ENCODE measurements at regions not wholly inside any gene's neighbourhood (a gene's known extent, or its start where the extent isn't known, plus 50 kb on each side); places are given as distances from the start of the nearest gene placed in this dataset.
"Not testable (repeated sequence)": the region's sequence is repeated elsewhere in the genome, so short reads cannot be mapped to it uniquely, and the experiment has no call there.

DNA sequence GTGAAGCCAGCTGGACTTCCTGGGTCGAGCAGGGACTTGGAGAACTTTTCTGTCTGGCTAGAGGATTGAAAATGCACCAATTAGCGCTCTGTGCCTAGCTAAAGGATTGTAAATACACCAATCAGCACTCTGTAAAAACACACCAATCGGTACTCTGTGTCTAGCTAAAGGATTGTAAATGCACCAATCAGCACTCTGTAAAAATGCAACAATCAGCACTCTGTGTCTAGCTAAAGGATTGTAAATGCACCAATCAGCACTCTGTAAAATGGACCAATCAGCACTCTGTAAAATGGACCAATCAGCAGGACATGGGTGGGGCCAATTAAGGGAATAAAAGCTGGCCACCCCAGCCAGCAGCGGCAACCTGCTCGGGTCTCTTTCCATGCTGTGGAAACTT is 97.3 kb upstream of the GALNT15 start:
- DNase-seq, result not testable (repeated sequence)

DNA sequence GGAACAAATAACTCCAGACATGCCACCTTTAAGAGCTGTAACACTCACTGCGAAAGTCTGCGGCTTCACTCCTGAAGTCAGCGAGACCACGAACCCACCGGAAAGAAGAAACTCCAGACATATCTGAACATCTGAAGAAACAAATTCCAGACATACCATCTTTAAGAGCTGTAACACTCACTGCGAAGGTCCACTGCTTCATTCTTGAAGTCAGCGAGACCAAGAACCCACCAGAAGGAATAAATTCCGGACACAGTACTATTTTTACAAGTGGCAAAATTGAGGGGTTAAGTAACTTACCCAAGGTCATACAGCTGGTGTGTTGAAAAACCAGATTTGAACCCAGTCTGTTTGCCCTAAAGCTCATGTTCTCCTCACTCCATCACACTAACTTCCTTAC is 96.8 kb upstream of the GALNT15 start:
- DNase-seq, result not testable (repeated sequence)

DNA sequence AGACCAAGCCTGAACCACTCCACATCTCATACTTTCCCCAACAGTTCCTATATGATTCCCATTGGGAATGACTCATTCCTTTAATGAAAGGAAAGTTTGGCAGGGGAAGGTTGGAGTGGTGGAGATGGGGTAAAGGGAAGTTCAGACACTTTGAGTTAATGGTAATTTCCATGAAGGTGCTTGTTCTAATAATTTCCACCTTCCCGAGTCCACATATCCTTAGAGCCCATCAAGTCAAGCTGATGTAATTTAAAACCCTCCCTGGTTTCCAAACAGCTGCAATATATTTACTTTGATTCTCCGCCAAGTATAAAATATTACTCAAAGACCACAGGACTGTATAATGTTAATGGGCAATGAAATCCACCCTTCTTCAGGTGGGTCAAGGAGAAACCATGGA is 95.0 kb upstream of the GALNT15 start:
- DNase-seq, result no peak

DNA sequence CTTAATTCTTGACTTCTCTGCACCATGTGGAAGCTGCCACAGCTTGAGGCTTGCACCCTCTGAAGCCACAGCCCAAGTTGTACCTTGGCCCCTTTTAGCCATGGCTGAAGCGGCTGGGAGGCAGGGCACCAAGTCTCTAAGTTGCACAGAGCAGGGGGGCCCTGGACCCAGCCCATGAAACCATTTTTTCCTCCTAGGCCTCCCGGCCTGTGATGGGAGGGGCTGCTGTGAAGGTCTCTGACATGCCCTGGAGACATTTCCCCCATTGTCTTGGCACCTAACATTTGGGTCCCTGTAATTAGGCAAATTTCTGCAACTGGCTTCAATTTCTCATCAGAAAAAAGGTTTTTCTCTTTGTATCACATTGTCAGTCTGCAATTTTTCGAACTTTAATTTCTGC is 92.8 kb upstream of the GALNT15 start:
- no peak for DNase-seq

DNA sequence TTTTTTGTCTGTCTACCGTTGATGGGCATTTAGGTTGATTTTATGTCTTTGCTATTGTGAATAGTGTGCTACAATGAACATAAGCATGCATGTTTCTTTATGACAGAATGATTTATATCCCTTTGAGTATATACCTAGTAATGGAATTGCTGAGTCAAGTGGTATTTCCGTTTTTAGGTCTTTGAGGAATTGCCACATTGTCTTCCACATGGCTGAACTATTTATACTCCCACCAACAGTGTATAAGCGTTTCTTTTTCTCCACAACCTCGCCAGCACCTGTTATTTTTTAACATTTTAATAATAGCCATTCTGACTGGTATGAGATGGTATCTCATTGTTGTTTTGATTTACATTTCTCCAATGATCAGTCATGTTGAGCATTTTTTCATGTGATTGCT is 89.6 kb upstream of the GALNT15 start:
- DNase-seq, result no peak

DNA sequence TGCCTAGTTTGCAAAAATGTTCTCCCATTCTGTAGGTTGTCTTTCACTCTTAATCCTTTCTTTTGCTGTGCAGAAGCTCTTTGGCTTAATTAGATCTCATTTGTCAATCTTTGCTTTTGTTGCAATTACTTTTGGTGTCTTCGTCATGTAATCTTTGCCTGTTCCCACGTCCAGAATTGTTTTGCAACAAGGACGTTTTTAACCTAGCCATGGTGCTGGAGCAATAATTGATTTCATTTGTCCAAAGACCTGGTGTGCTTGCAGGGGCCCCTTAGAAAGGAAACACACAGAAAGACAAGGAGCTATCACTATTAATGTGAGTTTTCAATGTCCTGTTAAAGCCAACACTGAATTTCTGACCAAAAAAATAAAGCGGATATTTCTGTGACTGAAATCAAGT is 89.1 kb upstream of the GALNT15 start:
- DNase-seq, result no peak

DNA sequence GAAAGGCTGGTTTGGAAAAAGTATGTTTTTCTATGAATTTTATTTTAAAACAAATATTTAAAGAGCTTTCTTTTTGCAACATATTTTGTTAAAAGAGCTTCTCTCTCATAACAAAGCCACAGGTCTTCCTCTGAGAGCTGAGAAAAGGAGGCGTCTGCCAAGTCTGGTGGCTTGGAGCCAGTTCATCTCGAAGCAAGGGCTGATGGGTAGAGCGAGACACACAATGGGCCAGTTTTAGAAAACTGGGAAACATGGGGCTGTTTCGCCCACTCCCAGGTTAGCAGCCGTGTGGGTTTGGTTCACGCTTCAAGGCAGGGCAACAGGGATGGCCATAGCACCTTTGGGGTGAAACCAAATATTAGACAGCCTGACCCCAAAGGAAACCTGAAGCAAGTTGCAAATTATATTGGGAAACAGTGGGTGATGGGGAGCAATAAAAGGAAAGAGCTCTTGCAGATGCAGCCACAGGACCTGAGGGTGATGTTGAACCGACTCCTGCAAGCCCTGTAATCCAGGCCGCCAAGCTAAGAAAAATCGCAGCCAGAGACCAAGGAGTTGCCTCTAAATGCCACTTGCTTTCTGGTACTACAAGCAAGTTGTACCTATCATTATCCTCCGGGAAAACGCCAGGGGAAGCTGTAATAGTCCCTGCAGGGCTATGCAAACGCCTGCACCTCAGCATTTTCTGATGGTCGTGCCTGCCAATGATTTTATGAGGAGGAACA is 88.4 kb upstream of the GALNT15 start:
- DNase-seq, result no peak

DNA sequence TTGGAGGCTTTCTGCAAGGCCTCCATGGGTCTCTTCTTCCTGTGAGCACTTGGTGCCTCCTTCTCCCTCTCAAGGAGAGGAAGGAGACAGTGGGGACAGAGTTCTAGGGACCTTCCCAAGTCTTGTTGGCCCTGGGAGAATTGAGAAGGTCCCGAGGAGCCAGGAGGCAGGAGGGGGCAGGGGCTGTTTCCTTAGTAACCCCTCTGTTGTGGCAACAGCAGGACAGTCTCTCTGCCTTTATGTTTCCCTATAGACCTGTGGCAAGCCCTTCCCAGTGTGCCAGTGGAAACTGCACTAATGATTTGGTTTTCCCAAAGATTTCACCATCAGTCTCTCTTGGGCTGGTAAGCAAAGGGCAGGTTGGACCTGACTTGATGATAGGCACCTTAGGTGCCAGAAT is 87.8 kb upstream of the GALNT15 start:
- no peak for DNase-seq

DNA sequence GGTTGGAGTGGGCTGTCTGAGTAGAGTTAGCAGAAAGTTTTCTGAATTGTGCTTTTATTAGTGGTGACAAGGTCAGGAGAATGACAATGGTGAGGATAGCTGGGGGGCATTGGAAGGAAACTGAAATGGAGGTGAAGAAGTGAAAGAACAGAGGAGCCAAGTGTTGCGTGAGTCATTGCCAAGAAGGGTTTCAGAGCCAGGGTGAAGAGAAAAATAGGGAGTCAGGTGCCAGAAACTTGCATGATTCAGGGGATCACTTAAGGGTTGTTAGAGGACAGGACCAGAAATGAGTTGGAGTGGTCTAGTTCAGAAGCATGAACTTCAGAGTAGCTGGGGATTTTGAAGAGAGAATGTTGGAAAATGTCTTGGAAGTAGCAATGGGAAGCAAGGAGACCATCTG is 86.0 kb upstream of the GALNT15 start:
- DNase-seq, result no peak

DNA sequence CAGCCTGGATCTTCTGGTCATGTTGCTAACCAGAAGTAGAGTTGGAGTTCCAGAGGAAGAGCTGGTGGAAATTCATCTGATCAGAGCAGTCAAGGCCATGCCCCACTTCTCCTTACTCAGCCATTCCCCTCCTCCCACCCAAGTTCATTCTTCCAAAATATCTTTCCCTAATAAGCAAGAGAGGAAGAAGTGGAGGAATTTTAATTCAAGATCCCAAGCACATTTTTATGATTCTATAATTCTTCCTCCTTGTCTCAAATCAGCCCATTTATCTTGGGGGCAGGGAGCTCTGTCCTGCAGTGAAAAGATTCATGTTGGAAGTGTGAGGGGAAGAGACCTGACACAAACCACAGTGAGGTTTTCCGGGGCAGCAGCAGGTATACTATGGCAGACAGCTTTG is 85.0 kb upstream of the GALNT15 start:
- no peak for DNase-seq

DNA sequence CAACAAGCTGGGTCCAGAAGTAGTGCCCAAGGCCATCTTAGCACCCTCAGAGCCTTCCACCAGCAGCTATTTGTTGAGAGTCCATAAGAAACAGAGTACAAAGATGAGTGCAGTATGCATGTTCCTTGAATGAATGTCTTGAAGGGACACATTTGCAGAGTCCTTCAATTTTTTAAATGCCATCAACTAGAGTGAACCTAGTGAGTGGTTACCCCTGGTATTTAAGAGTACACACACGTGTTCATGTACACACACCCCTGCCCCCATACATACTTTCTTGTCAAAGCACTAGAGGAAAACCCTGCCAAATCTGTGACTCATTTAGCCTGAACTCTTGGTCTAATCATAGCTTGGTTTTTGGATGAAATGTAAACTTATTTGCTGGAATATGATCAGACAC is 84.5 kb upstream of the GALNT15 start:
- no peak for DNase-seq

DNA sequence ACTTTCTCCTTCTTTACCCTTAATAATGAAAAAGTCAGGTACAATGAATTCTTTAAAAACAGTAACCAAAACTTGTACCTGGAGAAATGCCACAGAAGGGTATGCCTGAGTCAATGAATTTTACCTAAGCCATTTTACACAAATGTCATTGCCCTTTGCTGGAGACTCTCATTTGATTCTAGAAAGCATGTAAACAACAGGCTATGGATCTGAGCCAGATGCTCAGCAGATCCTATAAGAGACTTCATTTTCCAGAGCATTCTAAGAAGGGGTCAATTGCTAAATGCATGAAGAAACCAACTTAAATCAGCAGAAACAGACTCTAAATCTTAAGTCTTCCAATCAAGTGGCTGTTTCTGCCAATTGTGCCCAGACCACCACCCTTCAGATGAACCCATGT is 83.8 kb upstream of the GALNT15 start:
- no peak for DNase-seq

DNA sequence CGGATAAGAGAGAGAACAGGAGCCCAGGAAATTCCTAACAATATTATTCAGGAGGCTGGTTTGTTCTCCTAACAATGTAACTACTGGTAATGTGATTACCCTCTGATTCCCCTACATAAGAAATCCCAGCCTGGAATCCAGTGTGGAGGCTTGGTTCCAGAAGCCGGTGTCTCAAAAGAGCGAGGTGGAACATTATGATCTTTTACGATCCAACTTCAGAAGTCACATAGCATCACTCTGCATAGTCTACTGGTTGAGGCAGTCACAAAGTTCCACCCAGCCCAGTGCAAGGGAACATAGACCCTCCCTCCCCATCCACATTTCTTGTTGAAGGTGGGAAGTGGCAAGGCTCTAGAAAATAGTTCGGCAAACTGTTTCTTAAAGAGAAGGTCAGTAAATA is 81.6 kb upstream of the GALNT15 start:
- DNase-seq, result no peak

DNA sequence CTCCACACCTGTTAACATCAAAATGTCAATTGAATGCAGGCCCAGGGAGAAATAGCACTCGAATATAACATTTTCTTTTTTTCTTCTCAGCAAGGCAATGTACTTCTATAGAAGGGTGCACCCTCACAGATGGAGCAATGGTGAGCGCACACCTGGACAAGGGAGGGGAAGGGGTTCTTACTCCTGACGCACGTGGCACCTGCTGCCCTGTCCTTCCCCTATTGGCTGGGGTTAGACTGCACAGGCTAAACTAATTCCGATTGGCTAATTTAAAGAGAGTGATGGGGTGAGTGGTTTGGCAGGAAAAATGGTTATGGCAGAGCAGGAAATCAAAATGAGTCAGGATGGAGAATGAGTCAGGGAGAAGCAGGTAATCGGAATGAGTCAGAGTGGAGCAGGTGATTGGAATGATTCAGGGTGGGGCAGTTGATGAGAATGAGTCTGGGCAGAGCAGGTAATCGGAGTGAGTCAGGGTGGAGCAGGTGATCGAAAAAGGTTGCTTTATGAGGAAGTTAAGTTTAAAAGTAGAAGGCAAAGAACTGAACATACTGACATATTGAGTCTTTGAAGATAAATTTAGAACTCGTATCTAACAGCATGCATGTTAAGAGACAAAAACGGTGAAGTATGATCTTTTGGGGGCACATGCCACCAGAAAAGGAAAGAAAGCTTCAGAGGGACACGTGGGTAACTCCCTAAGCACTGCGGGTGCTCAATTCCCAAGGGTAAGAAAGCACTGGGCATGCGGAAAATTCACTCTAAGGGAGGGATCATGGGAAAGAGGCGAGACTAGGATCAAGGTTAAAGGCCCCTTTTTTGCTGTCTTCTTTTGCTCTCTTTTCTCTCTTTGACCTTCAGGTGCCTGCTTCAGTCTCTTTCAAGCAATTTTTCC is 72.9 kb upstream of the GALNT15 start:
- no peak for DNase-seq

DNA sequence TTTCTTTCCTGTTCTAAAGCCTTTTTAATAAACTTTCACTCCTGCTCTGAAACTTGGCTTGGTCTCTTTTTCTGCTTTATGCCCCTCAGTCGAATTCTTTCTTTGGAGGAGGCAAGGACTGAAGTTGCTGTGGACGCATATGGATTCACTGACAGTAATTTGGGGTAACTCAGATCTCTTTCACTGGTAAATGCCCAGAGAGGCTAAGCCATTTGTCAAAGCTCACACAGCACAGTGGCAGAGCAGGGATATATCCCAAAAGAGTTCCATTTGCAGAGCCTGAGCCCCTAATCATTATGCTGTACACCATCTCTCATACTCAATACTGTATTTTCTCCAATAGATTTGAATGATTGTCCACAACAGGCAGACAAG is 72.3 kb upstream of the GALNT15 start:
- DNase-seq, result no peak

DNA sequence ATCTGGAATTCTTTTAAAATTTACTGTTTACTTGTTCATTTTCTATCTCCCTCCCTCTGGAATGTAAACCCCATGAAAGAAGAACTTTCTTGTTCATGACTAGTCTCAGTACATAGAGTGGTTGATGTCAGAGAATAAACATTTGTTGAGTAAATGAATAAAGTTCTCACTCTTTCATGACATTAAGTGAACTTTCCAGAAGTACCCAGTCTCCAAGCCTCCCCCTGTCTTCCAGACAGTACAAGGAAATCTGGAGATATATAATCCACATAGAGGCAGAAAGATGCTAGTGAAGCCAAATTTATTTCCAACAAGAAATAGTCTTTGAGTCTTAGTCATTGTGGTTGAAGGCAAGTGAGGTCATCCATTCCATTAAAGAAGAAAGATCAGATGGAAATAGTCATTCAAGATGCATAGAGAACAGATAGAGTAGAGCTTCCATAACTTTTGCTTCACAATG is 71.5 kb upstream of the GALNT15 start:
- no peak for DNase-seq

DNA sequence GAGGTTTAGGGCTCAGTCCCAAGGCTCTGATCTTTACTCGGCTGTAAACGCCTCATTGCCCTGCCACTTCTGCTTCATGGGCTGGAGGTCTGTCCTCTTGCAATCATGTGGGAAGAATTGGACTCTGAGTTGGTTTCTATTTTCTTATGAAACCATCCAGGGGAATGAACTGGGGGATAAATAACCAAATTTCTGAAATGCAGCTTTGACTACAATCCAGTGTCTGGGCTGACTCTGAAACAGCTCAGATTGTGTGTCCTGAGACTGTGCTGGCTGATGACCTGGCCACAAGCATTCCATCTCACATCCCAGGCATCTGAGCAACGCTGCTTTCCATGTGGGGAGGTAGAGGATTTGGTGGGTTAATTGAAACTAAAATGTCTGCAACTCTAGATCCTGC is 71.0 kb upstream of the GALNT15 start:
- no peak for DNase-seq

DNA sequence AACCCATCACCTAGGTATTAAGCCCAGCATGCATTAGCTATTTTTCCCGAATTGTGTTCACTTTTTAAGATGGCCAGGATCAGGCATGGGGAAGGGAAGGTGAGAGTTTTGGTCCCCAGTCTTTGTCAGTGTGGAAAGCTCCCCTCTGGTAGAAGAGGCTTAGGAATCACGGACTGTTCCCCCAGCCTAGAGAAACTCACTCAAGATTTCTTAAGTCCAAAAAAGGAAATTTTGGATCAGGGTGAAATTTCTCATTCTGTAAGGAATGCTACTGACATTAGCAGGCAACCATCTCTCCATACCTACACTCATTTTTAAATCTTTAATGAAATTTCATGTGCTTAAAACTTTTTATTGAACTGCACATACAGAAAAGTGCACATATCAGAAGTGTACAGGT is 70.3 kb upstream of the GALNT15 start:
- no peak for DNase-seq

DNA sequence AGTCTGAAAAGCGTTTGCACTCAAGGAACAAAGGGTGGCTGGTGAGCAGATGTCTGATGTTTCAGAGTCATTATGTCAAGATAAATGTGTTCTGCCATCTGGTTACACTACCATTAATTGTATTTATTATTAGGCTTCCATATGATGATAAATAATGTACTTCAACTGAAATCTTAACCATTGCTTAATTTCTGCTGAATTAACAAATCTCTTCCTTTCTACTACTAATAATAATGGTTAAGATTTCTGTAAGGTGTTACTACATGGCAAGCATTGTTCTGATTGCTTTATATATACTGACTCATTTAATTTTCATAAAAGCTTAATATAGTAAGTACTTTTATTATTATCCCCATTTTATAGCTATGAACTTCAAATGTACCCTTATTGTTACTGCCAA is 68.4 kb upstream of the GALNT15 start:
- no peak for DNase-seq

DNA sequence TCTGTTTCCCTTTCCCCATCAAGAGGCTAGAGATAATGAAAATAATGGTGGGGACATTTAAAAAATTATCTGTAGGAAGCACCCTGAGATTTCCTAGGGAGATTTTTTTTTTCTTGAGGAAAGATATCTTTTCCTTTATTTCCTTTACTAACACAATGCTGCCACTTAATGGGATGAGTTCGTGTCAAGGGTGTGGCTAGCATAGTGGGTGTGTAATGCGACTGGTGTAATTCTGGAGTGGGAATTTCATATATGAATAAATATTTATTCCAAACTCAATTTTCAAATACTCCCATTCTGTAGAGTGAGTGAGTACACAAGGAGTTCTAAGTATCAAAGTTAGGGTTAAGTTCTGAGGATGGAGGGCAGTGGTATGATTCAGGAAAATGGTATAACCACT is 66.1 kb upstream of the GALNT15 start:
- no peak for DNase-seq

DNA sequence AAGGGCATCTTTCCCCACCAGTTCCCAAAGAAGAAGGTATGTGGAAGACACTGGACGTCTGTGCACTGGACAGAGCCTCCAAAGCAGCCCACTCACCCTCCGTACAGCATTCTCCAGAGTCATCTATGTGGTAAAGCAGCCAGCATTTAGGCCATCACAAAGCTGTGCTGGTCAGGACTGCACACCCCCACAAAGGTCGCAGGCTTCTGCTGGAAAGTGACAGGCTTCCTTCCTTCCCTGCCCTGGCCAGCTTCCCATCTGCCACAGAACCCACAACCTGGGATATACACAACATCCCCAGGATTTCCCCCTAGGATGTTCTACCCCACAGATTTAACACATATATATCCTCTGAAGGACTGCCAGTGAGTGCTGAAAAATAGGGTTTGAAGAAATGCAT is 64.6 kb upstream of the GALNT15 start:
- no peak for DNase-seq

DNA sequence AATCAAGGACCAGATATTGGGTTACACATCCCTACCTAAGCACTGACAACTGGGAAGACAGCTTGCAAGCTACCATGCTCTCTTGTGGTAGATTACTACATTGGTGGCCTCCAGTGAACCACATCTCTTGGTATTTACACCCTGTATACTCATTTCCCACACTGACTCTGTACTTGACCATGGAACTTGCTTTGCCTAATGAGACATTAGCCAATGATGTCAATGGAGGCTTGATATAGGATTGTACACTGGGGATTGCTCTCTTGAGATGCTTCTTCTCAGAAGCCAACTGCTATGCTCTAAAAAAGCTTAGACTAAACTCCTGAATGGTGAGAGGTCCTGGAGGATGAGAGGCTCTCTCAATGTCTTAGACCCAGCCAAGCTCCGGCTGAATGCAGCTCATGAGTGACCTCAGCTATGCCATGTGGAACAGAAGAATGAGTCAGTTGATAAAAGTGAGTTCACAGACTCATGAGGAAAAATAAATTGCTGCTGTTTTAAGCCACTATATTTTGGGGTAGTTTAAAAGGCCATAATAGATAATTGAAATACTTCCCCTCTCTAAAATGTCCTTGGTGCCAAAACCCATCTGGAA is 61.5 kb upstream of the GALNT15 start:
- DNase-seq, result no peak

DNA sequence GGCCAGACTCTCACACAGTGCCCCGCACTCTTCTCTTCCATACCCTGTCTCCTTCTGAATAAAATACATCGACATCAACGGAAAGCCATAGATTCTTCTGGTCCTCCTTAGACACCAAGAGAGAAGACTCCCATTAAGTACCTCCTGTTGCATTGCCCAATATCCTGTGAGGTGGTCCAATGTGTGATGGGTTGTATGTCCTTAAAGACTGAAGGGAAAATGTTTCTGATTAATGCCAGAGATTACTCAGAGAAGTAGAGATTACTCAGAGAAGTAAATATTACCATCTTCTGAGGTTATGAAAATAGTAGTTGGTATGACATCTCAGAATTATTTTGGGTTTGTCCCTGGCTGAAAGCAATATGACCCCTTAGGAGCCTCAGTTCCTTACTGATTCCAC is 60.8 kb upstream of the GALNT15 start:
- DNase-seq, result no peak

DNA sequence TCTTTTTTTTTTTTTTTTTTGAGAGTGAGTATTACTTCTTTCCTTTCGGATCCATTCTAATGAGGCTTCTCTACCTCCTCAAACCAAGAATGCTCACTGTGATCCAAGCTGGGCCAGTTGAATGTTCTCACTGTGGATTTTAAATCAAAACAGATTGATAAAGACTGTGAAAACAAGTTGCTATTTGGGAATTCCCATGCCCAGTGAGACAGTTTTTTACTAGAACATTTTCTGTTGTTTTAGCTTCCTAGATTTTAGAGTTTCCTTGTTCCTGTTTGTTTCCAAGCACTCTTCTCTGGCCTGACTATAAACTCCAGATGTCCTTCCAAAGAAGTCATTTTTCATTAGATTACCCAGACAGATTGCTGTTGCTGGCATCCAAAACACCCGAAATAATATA is 60.1 kb upstream of the GALNT15 start:
- no peak for DNase-seq

All from NCI-H774 (cell line).